NCI-H146 treated with DMSO at 0.1 percent for 48 hours (cell line): ENCODE measurements at regions not wholly inside any gene's neighbourhood (a gene's known extent, or its start where the extent isn't known, plus 50 kb on each side); places are given as distances from the start of the nearest gene placed in this dataset.

Source experiments
- DNase-seq: peaks from one replicate; lab custom pipeline; 2025; ENCODE audit not compliant: unreplicated experiment; lab: John Stamatoyannopoulos, UW

DNA sequence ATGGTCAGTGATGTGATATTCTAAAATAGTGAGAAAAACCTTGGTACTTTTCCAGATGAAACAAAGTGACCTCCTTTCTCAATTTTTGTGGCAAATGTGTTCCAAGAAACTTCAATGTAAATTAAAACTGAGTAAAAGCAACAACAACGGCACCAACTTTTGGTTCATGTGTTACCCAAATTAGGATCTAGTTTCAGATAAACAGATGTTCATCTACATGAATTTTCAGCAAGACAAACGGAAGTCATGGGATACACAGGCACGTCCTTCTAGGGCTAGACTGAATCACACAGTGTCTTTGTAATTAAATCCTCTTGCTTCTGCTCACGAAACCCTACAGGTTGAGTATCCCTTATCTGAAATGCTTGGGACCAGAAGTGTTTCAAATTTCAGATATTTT is 915.2 kb downstream of the TFAP2A start:
- DNase-seq: no peak

- DNase-seq: no peak
Measured at GRCh38 chr6:9496837-9497236, 918.0 kb downstream of the TFAP2A start.

DNA sequence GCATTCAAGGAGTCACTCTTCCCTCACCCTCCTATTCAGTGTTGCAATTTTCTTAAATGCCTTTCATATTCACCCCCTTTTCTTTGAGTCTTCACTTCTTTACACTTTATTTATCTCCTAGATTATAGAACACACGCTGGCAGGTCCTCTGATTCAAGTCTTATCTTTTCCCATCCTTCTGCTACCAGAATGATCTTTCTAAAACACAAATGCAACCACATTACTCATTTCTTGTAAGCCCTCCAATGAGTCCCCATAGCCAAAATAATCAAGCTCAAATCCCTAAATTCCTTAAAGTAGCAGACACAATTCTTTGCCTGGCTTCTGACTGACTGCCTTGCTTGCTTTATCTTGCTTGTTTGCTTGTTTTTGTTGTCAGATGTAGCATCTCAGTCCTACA is 920.0 kb downstream of the TFAP2A start:
- no peak for DNase-seq

DNA sequence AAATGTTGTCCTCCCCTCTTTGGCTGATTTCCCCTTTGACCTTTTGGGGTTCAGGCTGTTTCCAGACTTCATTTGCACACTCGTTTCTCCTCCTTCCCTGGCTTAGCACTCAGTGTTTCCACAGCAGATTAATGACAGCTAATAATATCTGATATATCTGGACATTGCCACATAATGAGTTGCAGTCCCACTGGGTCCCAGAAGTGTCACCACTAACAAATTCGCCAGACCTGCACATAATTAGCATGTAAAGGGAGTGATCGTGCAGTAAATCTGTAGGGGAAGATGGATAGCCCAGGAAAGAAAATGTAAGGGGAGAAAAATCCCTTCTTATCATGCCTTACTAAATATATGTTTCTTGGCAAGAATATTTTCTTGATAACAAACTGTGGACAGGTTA is 922.1 kb downstream of the TFAP2A start:
- no peak for DNase-seq

DNA sequence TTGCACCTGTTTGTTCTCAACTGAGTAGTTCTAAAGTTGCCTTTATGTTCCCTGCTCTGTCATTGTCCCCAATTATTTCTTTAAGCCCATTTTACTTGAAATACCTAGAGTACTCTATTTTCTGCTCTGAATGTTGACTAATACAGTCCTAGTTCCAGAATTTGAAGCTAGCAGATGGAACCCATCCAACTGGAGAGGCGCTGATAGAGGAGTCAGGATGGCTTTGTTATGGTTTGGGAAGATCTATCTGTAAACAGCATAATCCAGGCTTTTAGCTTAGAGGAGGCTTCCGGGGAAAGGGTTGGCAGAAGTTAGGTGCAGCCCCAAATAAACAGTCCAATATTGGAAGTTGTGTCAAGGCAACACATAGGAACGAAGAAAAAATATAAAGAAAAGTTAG is 927.7 kb downstream of the TFAP2A start:
- no peak for DNase-seq

GRCh38 chr6:9485992-9486391 is 928.9 kb downstream of the TFAP2A start:
- DNase-seq: no peak

- DNase-seq: no peak
Measured at GRCh38 chr6:9484686-9485085, 930.2 kb downstream of the TFAP2A start.

DNA sequence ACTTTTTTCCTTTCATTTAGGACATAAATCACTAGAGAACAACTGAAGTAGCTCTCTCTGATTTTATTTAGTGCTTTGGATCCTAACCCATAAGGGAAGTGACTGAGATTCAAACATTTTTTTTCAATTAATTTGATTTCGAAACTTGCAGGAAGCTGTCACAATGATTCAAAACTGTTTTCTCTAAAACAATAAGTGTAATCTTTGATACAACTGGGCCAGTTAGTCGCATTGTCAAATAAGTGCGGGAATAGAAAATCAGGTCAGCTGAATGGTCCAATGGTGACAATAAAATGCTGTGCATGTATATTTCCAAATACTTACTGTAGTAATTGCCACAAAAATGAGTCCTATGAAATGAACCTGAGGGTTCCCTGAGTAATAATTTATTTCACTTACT is 930.8 kb downstream of the TFAP2A start:
- no peak for DNase-seq

DNA sequence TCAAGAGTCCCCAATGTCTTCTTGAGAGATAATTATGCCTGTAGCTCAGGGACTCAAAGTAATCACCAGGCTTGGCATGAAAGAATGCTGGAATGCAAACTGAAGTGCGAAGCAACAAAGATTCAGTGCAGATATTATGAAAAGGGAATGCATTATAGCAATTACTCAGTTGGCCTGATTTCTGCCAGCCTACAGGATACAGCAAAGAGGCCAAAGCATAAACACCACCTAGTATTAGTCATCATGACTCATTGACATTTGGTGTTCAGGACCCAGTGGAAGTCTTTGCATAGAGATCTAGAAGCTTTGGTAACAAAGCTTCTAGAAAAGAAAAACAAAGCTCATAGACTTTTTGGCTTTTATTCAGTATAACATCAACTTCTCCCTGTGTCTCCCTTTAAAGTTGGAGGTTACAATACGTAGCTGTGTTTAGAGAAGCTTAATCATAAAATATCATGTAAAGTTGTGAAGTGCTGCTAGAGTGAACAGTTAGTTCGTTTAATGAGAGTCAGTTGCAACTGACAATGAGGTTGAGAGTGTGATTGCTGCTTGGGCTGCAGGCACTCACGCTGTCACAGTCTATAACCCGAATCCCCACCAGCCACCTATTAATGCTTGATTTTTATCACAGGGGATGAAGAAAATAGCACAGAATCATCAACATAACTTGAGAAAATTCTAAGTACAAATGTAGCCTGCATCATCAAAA is 932.7 kb downstream of the TFAP2A start:
- no peak for DNase-seq

DNA sequence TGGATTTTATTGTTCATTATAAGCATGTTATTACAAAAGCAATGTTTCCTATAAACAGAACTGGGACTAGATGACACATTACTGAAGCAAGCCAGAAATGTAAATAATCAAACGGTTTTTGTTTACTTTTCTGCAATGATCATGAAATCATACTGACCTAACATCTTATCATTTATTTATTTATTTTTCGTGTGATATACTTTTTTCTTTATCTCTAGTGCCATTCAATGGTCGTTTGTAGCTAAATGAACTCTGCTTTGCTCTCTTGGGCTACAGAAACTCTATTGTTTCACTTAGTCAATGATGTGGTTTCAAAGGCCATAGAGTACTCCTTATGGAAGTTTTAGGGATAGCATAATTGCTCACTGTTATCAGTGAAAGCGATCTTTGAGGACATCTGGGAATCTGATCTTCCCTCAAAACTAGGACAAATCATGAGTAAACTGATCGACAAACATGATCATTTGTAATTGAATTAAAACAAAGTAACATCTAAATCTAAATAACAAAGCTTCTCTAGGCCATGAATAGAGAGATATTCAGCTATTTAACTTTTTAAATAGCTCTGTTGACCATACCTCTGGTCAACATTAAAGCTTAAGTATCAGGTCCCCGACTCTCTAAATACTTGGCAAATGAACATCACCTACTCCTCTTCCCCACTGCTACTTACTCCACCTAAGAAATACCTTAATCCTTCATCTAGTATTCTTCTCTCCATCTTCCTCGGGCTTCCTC is 933.4 kb downstream of the TFAP2A start:
- no peak for DNase-seq

DNA sequence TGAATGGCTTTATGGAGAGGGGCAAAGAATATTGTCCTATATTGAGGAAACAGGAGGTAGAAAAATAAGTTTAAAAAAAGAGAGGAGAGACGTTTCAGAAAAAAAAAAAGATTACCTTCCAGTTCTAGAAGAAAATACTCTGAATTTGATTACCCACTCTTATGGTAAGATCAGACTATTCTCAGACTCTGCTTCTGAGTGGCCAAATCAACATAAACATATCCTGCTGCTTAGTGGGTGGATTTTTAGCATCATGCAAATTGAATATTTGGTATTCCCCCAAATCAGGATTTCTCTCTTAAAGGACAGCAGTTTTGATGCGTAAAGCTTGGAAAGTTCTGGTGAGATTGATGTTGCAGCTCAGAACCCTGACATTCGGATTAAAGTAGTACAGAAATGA is 946.6 kb downstream of the TFAP2A start:
- DNase-seq: no peak

DNA sequence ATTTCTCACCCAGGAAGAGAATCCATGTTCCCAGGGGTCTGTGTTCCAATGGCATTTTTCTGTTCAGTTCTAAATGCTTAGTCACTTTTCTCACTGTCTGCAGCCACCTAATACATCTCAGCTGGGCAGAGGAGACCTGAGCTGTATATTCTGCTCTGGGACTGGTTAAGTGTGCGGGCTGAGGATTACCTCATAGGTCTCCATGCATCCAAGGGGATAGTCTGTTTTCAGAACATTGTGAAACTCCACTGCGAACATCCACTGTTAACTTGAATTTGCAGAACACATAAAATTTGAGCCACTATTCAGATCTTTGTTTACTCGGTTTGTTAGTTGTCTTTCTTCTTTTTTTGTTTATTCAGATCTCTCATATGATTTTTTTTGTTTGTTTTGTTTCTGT is 947.1 kb downstream of the TFAP2A start:
- no peak for DNase-seq

GRCh38 chr6:9464583-9464982 is 950.3 kb downstream of the TFAP2A start:
- no peak for DNase-seq

DNA sequence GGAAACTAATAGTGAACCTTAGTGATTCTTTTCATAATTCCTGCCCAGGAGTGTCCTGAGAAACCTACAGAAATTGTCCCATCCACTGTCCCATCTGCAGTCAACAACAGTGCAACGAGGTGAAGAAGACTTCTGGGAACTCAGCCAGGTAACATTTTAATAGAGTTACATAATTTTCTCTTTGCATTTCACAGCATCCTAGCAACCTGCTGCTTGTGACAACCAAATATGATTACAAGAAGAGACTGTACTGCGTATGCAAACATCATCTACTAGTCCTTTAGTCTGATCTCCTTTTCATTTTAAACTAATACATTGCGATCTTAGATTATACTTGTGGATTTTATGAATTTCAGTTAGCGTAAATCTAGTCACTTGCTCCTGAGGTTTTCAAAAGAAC is 951.6 kb downstream of the TFAP2A start:
- DNase-seq: no peak

DNA sequence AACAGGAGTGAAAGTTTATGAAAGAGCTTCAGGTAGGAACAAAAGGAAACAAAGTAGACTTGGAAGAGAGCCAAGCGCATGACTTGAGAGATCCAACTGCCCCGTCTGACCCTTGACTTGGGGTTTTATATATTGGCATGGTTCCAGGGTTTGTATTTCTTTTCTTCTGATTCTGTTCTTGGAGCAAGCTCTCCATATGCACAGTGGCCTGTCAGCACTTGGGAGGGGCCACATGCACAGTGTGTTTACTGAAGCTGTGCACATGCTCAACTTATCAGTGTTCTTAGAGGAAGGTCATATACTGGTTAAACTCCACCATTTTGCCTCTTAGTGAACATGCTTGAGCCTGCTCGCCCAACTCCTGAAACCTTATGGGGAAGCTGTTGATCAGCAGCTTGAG is 953.7 kb downstream of the TFAP2A start:
- DNase-seq: no peak

GRCh38 chr6:9458424-9458823 is 956.5 kb downstream of the TFAP2A start:
- no peak for DNase-seq

DNA sequence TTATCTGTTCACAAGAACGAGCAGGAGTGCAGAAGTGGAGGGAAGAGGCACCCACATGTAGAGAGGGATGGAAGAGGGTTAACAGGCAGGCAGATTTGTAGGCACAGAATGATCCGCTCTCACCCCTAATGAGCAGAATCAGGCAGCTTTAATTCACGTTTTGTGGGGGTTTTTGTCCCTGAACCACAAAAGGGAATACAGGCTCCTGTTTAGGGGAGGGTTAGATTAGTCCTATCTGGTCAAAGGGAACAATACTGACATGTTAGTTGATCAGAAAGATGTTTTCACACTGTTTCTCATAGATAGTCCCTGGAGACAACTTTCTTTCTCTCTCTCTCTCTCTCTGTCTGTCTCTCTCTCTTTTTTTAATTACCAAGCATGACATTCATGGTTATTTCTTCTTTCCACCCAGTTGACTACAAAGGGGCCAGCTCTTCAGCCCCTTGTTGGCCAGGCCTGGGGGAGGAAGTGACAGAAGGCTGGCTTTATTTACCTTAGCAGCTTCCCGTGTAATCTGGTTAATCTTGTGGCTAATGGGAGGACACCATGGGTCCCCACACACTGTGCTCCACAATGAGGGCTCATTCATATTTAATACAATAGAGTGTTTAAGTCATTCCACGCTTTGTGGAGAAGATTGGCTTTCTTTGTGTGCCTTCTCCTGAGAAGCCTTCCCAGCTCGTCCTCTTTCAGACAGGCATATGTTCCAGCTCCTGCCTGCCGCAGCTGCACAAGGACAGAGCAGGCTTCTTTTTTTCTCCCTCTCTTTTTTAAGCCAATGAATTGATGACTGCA is 958.8 kb downstream of the TFAP2A start:
- peak; percentile 97 for DNase-seq

- no peak for DNase-seq
Measured at GRCh38 chr6:9439621-9440330, 975.1 kb downstream of the TFAP2A start.

GRCh38 chr6:9437836-9438235 is 977.0 kb downstream of the TFAP2A start:
- DNase-seq: no peak

- DNase-seq: no peak
Measured at GRCh38 chr6:9435281-9435680, 979.6 kb downstream of the TFAP2A start.

GRCh38 chr6:9431945-9432344 is 982.9 kb downstream of the TFAP2A start:
- DNase-seq: no peak
